ENCODE measurements at regions not wholly inside any gene's neighbourhood (a gene's known extent, or its start where the extent isn't known, plus 50 kb on each side); places are given as distances from the start of the nearest gene placed in this dataset.

- Mint-ChIP-seq H3K4me3 (ENCODE audit: unreplicated experiment) (no peak overlapping the region), H3K27me3 (ENCODE audit: insufficient read depth, unreplicated experiment) (peaks cover 42% of the 10 kb centered on the region), H3K27ac (ENCODE audit: low read depth, unreplicated experiment) (no peak overlapping the region), H3K4me1 (ENCODE audit: insufficient read depth, unreplicated experiment) (no peaks in the 10 kb centered on the region), H3K9me3 (ENCODE audit: unreplicated experiment) (no peaks in the 10 kb centered on the region), H3K36me3 (ENCODE audit: insufficient read depth, unreplicated experiment) (peaks cover 1% of the 10 kb centered on the region)
- TF ChIP-seq CTCF (IDR thresholded peaks at IDR 0.05; ENCODE audit: unreplicated experiment), result no peak
- CTCF ChIA-PET, result no interaction called here
- POLR2A ChIA-PET, result no interaction called here
- no peak for DNase-seq (ENCODE audit: unreplicated experiment)
- intact Hi-C loops (cut with micrococcal nuclease), result no loop called here
- no TSS peak for BruUV-seq (replicated peaks)
These were observed 99.1 kb upstream of the HDAC4 start for GRCh38 chr2:239499726-239500573.

- POLR2A ChIA-PET, result no interaction called here
- CTCF ChIA-PET, result no interaction called here
- Mint-ChIP-seq H3K4me1 (ENCODE audit: insufficient read depth, unreplicated experiment) (no peaks in the 10 kb centered on the region), H3K9me3 (ENCODE audit: unreplicated experiment) (no peaks in the 10 kb centered on the region), H3K4me3 (ENCODE audit: unreplicated experiment) (no peak overlapping the region), H3K27me3 (ENCODE audit: insufficient read depth, unreplicated experiment) (peaks cover 45% of the 10 kb centered on the region), H3K36me3 (ENCODE audit: insufficient read depth, unreplicated experiment) (peaks cover 6% of the 10 kb centered on the region), H3K27ac (ENCODE audit: low read depth, unreplicated experiment) (no peak overlapping the region)
- peak; percentile 38 for DNase-seq (ENCODE audit: unreplicated experiment)
- intact Hi-C loops (cut with micrococcal nuclease), result no loop called here
- no TSS peak for BruUV-seq (replicated peaks)
- no peak for TF ChIP-seq CTCF (IDR thresholded peaks at IDR 0.05; ENCODE audit: unreplicated experiment)
These were observed 98.3 kb upstream of the HDAC4 start for GRCh38 chr2:239498981-239499634.

GRCh38 chr2:239498576-239498975 is 97.8 kb upstream of the HDAC4 start:
- H3K9me3 Mint-ChIP-seq (ENCODE audit: unreplicated experiment), result no peaks in the 10 kb centered on the region
- POLR2A ChIA-PET, result no interaction called here
- H3K4me3 Mint-ChIP-seq (ENCODE audit: unreplicated experiment), result no peak overlapping the region
- peaks cover 6% of the 10 kb centered on the region for H3K36me3 Mint-ChIP-seq (ENCODE audit: insufficient read depth, unreplicated experiment)
- no TSS peak for BruUV-seq (replicated peaks)
- TF ChIP-seq CTCF (IDR thresholded peaks at IDR 0.05; ENCODE audit: unreplicated experiment), result no peak
- intact Hi-C loops (cut with micrococcal nuclease), result no loop called here
- CTCF ChIA-PET, result no interaction called here
- no peak for DNase-seq (ENCODE audit: unreplicated experiment)
- no peaks in the 10 kb centered on the region for H3K4me1 Mint-ChIP-seq (ENCODE audit: insufficient read depth, unreplicated experiment)
- no peak overlapping the region for H3K27ac Mint-ChIP-seq (ENCODE audit: low read depth, unreplicated experiment)
- peaks cover 51% of the 10 kb centered on the region for H3K27me3 Mint-ChIP-seq (ENCODE audit: insufficient read depth, unreplicated experiment)

GRCh38 chr2:239496700-239497099 is 95.9 kb upstream of the HDAC4 start:
- no peaks in the 10 kb centered on the region for H3K9me3 Mint-ChIP-seq (ENCODE audit: unreplicated experiment)
- intact Hi-C loops (cut with micrococcal nuclease), result no loop called here

More at GRCh38 chr2:239496700-239497099, 95.9 kb upstream of the HDAC4 start:
- no peak overlapping the region for H3K27ac Mint-ChIP-seq (ENCODE audit: low read depth, unreplicated experiment)
- DNase-seq (ENCODE audit: unreplicated experiment), result no peak
- H3K4me1 Mint-ChIP-seq (ENCODE audit: insufficient read depth, unreplicated experiment), result no peaks in the 10 kb centered on the region
- H3K4me3 Mint-ChIP-seq (ENCODE audit: unreplicated experiment), result no peak overlapping the region
- CTCF ChIA-PET, result no interaction called here
- BruUV-seq (replicated peaks), result no TSS peak
- H3K27me3 Mint-ChIP-seq (ENCODE audit: insufficient read depth, unreplicated experiment), result peaks cover 70% of the 10 kb centered on the region
- POLR2A ChIA-PET, result no interaction called here
- peaks cover 6% of the 10 kb centered on the region for H3K36me3 Mint-ChIP-seq (ENCODE audit: insufficient read depth, unreplicated experiment)
- TF ChIP-seq CTCF (IDR thresholded peaks at IDR 0.05; ENCODE audit: unreplicated experiment), result no peak

Data from MCF 10A (cell line).